HEK293 (cell line): ENCODE measurements at regions not wholly inside any gene's neighbourhood (a gene's known extent, or its start where the extent isn't known, plus 50 kb on each side); places are given as distances from the start of the nearest gene placed in this dataset.

ENCODE experiments used
- CTCF ChIA-PET: fragments of 350-600 bp; formaldehyde crosslinking; extraction: SDS; loops from one replicate; lab custom pipeline; 2021; ENCODE audit warnings: antibody characterized with exemption; lab: Yijun Ruan, JAX
- POLR2A ChIA-PET: fragments of 300-600 bp; formaldehyde crosslinking; extraction: SDS; loops from one replicate; lab custom pipeline; 2020; ENCODE audit warnings: antibody characterized with exemption, inconsistent platforms; lab: Yijun Ruan, JAX
- H3K27ac ChIP-seq: fragments of 200-500 bp; sonication (Bioruptor generic); 2 replicates; pipeline ENCODE4 v1.5.1; 2014; ENCODE audit warnings: low read depth, low read length, control low read depth, inconsistent platforms; ENCODE audit errors: extremely low read depth
- H3K36me3 ChIP-seq, 2 experiments: fragments of 200-500 bp in 1 of 2; sonication (Bioruptor generic) in 1 of 2; 1 replicate in 1 of 2; 2 replicates in 1 of 2; pipeline ENCODE4 v1.5.1; 2014 to 2017; ENCODE audit warnings: inconsistent platforms in 2 of 2, low read length in 2 of 2; ENCODE audit not compliant: control insufficient read depth in 2 of 2, insufficient read depth in 1 of 2
- H3K4me1 ChIP-seq: fragments of 200-500 bp; sonication (Bioruptor generic); 2 replicates; pipeline ENCODE4 v1.5.1; 2014; ENCODE audit warnings: mild to moderate bottlenecking, low read length, inconsistent platforms; ENCODE audit not compliant: control insufficient read depth, insufficient read depth
- H3K4me3 ChIP-seq: 2 replicates; pipeline ENCODE4 v1.5.1; 2011; ENCODE audit warnings: low read depth, mild to moderate bottlenecking, control low read depth, low read length, moderate library complexity
- H3K9me3 ChIP-seq: fragments of 200-500 bp; sonication (Bioruptor generic); 2 replicates; pipeline ENCODE4 v1.5.1; 2014; ENCODE audit warnings: low read depth, low read length, inconsistent platforms; ENCODE audit not compliant: control insufficient read depth, insufficient read depth
- BCL6B ChIP-seq: fragments of 450-650 bp; formaldehyde crosslinking; IDR thresholded peaks from 2 replicates; pipeline ENCODE4 v1.5.1; 2017; ENCODE audit warnings: missing biosample characterization, missing genetic modification characterization
- GLIS2 ChIP-seq: fragments of 450-650 bp; formaldehyde crosslinking; IDR thresholded peaks from 2 replicates; pipeline ENCODE4 v1.5.1; 2016; ENCODE audit warnings: missing biosample characterization, missing genetic modification characterization
- HOXA7 ChIP-seq: sonication (generic); formaldehyde crosslinking; IDR thresholded peaks from 2 replicates; pipeline ENCODE4 v1.8.1; 2022; ENCODE audit warnings: missing genetic modification reagents, borderline replicate concordance
- REPIN1 ChIP-seq: fragments of 450-650 bp; formaldehyde crosslinking; IDR thresholded peaks from 2 replicates; pipeline ENCODE4 v1.5.1; 2017; ENCODE audit warnings: missing biosample characterization, missing genetic modification characterization, low read depth
- REST ChIP-seq: fragments of 450-650 bp; formaldehyde crosslinking; IDR thresholded peaks from 2 replicates; pipeline ENCODE4 v1.5.1; 2016; ENCODE audit warnings: missing biosample characterization, missing genetic modification characterization
- SP7 ChIP-seq: fragments of 450-650 bp; formaldehyde crosslinking; IDR thresholded peaks from 2 replicates; pipeline ENCODE4 v1.5.1; 2016; ENCODE audit warnings: missing biosample characterization, missing genetic modification characterization
- ZFHX2 ChIP-seq: fragments of 450-650 bp; formaldehyde crosslinking; conservative IDR thresholded peaks from 2 replicates; pipeline ENCODE4 v1.5.1; 2016; ENCODE audit warnings: missing biosample characterization, missing genetic modification characterization
- ZNF157 ChIP-seq: fragments of 450-650 bp; formaldehyde crosslinking; IDR thresholded peaks from 2 replicates; pipeline ENCODE4 v1.5.1; 2016; ENCODE audit warnings: missing biosample characterization, missing genetic modification characterization
- ZNF184 ChIP-seq: fragments of 450-650 bp; IDR thresholded peaks from 2 replicates; pipeline ENCODE4 v1.5.1; 2018; ENCODE audit warnings: missing biosample characterization, mild to moderate bottlenecking, missing genetic modification characterization
- ZNF23 ChIP-seq: fragments of 450-650 bp; formaldehyde crosslinking; IDR thresholded peaks from 2 replicates; pipeline ENCODE4 v1.5.1; 2016; ENCODE audit warnings: missing biosample characterization, missing genetic modification characterization, borderline replicate concordance
- ZNF24 ChIP-seq: fragments of 450-650 bp; formaldehyde crosslinking; IDR thresholded peaks from 2 replicates; pipeline ENCODE4 v1.5.1; 2016; ENCODE audit warnings: missing biosample characterization, missing genetic modification characterization
- ZNF292 ChIP-seq: fragments of 450-650 bp; formaldehyde crosslinking; IDR thresholded peaks from 2 replicates; pipeline ENCODE4 v1.5.1; 2016; ENCODE audit warnings: low read depth, missing biosample characterization, missing genetic modification characterization, borderline replicate concordance
- ZNF311 ChIP-seq: fragments of 450-650 bp; formaldehyde crosslinking; IDR thresholded peaks from 2 replicates; pipeline ENCODE4 v1.5.1; 2017; ENCODE audit warnings: missing biosample characterization, missing genetic modification characterization, borderline replicate concordance
- ZNF560 ChIP-seq: fragments of 450-650 bp; formaldehyde crosslinking; IDR thresholded peaks from 2 replicates; pipeline ENCODE4 v1.5.1; 2017; ENCODE audit warnings: missing biosample characterization, missing genetic modification characterization, borderline replicate concordance
- ZNF623 ChIP-seq: fragments of 450-650 bp; formaldehyde crosslinking; IDR thresholded peaks from 2 replicates; pipeline ENCODE4 v1.5.1; 2016; ENCODE audit warnings: missing biosample characterization, missing genetic modification characterization
- ZNF792 ChIP-seq: fragments of 450-650 bp; formaldehyde crosslinking; IDR thresholded peaks from 2 replicates; pipeline ENCODE4 v1.5.1; 2016; ENCODE audit warnings: missing biosample characterization, missing genetic modification characterization
- TF ChIP-seq, protein P1 (sequence below): fragments of 450-650 bp; formaldehyde crosslinking; IDR thresholded peaks from 2 replicates; pipeline ENCODE4 v1.5.1; 2016; ENCODE audit warnings: missing biosample characterization, missing genetic modification characterization
- TF ChIP-seq, protein P2 (sequence below): sonication (generic); formaldehyde crosslinking; IDR thresholded peaks from 2 replicates; pipeline ENCODE4 v1.8.1; 2022; ENCODE audit warnings: mild to moderate bottlenecking, moderate library complexity, missing genetic modification reagents
- TF ChIP-seq, protein P3 (sequence below): fragments of 450-650 bp; formaldehyde crosslinking; IDR thresholded peaks from 2 replicates; pipeline ENCODE4 v1.5.1; 2017; ENCODE audit warnings: missing biosample characterization, mild to moderate bottlenecking, missing genetic modification characterization, moderate library complexity

DNA sequence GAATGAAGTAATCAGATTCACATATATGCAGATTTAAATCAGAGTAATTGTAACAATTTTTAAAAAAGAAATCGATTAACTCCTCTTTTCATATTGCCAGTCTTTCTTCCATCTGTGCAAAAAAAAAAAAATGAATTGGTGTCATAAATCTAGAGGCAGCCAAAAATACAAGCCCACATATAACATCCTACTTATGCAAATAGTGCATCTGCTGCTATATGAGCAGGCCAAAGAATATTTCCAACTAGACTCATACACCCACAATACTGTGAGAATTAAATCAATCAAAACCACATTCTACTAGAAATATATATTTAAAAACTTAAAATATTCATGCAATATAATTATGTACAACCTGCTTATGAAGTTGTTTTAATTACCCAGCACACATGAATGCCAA lies 298.1 kb upstream of the TRAM1L1 start (continued):
- TF ChIP-seq ZNF24: no peak

GRCh38 chr4:117385526-117385925 lies 300.1 kb upstream of the TRAM1L1 start:
- H3K4me3 ChIP-seq: no peak overlapping the region
- no peak overlapping the region for H3K27ac ChIP-seq
- ChIA-PET POLR2A (no interaction called here), CTCF (no interaction called here)
- TF ChIP-seq ZNF23 (tag by site-specific recombination) (no peak), HOXA7 (CRISPR knock-in tag) (no peak), GLIS2 (no peak), BCL6B (tag by site-specific recombination) (no peak), ZNF792 (no peak), ZNF292 (no peak), ZNF184 (no peak), ZNF560 (tag by site-specific recombination) (no peak), ZFHX2 (tag by site-specific recombination) (no peak), ZNF311 (tag by site-specific recombination) (no peak), ZNF623 (tag by site-specific recombination) (no peak), ZNF157 (tag by site-specific recombination) (no peak), SP7 (tag by site-specific recombination) (no peak), REST (tag by site-specific recombination) (no peak), REPIN1 (tag by site-specific recombination) (no peak)
- TF ChIP-seq, protein P1, sequence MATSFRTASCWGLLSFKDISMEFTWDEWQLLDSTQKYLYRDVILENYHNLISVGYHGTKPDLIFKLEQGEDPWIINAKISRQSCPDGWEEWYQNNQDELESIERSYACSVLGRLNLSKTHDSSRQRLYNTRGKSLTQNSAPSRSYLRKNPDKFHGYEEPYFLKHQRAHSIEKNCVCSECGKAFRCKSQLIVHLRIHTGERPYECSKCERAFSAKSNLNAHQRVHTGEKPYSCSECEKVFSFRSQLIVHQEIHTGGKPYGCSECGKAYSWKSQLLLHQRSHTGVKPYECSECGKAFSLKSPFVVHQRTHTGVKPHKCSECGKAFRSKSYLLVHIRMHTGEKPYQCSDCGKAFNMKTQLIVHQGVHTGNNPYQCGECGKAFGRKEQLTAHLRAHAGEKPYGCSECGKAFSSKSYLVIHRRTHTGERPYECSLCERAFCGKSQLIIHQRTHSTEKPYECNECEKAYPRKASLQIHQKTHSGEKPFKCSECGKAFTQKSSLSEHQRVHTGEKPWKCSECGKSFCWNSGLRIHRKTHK (tag by site-specific recombination): no peak
- TF ChIP-seq, protein P2, sequence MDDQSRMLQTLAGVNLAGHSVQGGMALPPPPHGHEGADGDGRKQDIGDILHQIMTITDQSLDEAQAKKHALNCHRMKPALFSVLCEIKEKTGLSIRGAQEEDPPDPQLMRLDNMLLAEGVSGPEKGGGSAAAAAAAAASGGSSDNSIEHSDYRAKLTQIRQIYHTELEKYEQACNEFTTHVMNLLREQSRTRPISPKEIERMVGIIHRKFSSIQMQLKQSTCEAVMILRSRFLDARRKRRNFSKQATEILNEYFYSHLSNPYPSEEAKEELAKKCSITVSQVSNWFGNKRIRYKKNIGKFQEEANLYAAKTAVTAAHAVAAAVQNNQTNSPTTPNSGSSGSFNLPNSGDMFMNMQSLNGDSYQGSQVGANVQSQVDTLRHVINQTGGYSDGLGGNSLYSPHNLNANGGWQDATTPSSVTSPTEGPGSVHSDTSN: no peak
- TF ChIP-seq, protein P3, sequence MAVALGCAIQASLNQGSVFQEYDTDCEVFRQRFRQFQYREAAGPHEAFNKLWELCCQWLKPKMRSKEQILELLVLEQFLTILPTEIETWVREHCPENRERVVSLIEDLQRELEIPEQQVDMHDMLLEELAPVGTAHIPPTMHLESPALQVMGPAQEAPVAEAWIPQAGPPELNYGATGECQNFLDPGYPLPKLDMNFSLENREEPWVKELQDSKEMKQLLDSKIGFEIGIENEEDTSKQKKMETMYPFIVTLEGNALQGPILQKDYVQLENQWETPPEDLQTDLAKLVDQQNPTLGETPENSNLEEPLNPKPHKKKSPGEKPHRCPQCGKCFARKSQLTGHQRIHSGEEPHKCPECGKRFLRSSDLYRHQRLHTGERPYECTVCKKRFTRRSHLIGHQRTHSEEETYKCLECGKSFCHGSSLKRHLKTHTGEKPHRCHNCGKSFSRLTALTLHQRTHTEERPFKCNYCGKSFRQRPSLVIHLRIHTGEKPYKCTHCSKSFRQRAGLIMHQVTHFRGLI (tag by site-specific recombination): no peak
- no peaks in the 10 kb centered on the region for H3K4me1 ChIP-seq
- H3K9me3 ChIP-seq: no peaks in the 10 kb centered on the region
- H3K36me3 ChIP-seq: no peaks in the 10 kb centered on the region
